PC-9 (cell line): ENCODE measurements at regions not wholly inside any gene's neighbourhood (a gene's known extent, or its start where the extent isn't known, plus 50 kb on each side); places are given as distances from the start of the nearest gene placed in this dataset.

Experiments
- EZH2 ChIP-seq: fragments of 200-600 bp; sonication (generic); IDR thresholded peaks from 2 replicates; pipeline ENCODE4 v1.8.0; 2017; ENCODE audit warnings: antibody characterized with exemption, low read depth
- TF ChIP-seq, protein P1 (sequence below): fragments of 200-600 bp; sonication (generic); conservative IDR thresholded peaks from 2 replicates; pipeline ENCODE4 v1.6.1; 2017; ENCODE audit warnings: mixed run types, antibody characterized with exemption, mild to moderate bottlenecking, moderate library complexity

GRCh38 chr3:111434941-111435622, 106.9 kb upstream of the CD96 start:
- TF ChIP-seq, protein P1, sequence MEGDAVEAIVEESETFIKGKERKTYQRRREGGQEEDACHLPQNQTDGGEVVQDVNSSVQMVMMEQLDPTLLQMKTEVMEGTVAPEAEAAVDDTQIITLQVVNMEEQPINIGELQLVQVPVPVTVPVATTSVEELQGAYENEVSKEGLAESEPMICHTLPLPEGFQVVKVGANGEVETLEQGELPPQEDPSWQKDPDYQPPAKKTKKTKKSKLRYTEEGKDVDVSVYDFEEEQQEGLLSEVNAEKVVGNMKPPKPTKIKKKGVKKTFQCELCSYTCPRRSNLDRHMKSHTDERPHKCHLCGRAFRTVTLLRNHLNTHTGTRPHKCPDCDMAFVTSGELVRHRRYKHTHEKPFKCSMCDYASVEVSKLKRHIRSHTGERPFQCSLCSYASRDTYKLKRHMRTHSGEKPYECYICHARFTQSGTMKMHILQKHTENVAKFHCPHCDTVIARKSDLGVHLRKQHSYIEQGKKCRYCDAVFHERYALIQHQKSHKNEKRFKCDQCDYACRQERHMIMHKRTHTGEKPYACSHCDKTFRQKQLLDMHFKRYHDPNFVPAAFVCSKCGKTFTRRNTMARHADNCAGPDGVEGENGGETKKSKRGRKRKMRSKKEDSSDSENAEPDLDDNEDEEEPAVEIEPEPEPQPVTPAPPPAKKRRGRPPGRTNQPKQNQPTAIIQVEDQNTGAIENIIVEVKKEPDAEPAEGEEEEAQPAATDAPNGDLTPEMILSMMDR, result no peak
- TF ChIP-seq EZH2, result no peak
